ENCODE measurements at regions not wholly inside any gene's neighbourhood (a gene's known extent, or its start where the extent isn't known, plus 50 kb on each side); places are given as distances from the start of the nearest gene placed in this dataset.

DNA sequence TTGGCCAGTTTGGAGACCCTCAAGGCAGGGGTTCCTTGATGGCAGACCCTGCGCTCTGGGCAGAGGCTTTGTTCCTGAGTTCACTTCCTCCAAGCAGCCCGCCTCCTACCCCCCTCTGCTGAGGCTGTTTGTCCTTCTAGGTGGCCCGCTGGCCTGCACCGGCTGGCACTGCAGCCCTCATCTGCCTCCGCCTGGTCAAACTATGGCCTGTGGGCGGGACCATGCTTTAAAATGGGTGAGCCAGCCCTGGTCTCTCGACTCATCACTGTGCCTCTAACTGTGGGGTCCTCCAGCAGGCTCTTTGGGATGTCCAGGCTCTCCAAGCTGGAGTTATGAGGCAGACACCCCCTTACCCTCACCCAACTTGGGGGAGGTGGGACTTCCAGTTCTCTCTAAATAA lies 78.9 kb upstream of the SLC22A11 start:
- peaks cover 6% of the 10 kb centered on the region; the same call in 1 of the 2 replicates for H3K27me3 ChIP-seq (ENCODE audit: insufficient read depth, low read length)
- H3K4me3 ChIP-seq (ENCODE audit: low read depth, low read length, poor library complexity, severe bottlenecking) = no peak overlapping the region
- no peak overlapping the region for H2AFZ ChIP-seq (ENCODE audit: low read length)
- H3K79me2 ChIP-seq (ENCODE audit: insufficient read depth, low read length) = no peaks in the 10 kb centered on the region
- H3K9me2 ChIP-seq (ENCODE audit: low read depth, low read length) = no peaks in the 10 kb centered on the region
- no peaks in the 10 kb centered on the region for H3K9me3 ChIP-seq (ENCODE audit: low read length)
- no peak overlapping the region for H3K27ac ChIP-seq (ENCODE audit: low read depth, low read length, poor library complexity, severe bottlenecking)
- H4K20me1 ChIP-seq (ENCODE audit: insufficient read depth, low read length) = no peaks in the 10 kb centered on the region
- no peak overlapping the region for H3K9ac ChIP-seq (ENCODE audit: low read length)
- TF ChIP-seq, protein P1, sequence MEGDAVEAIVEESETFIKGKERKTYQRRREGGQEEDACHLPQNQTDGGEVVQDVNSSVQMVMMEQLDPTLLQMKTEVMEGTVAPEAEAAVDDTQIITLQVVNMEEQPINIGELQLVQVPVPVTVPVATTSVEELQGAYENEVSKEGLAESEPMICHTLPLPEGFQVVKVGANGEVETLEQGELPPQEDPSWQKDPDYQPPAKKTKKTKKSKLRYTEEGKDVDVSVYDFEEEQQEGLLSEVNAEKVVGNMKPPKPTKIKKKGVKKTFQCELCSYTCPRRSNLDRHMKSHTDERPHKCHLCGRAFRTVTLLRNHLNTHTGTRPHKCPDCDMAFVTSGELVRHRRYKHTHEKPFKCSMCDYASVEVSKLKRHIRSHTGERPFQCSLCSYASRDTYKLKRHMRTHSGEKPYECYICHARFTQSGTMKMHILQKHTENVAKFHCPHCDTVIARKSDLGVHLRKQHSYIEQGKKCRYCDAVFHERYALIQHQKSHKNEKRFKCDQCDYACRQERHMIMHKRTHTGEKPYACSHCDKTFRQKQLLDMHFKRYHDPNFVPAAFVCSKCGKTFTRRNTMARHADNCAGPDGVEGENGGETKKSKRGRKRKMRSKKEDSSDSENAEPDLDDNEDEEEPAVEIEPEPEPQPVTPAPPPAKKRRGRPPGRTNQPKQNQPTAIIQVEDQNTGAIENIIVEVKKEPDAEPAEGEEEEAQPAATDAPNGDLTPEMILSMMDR (IDR thresholded peaks at IDR 0.05; ENCODE audit: low read length) = no peak
- TF ChIP-seq EZH2 (IDR thresholded peaks at IDR 0.05; ENCODE audit: borderline replicate concordance, low read length) = no peak
- no peak overlapping the region for H3K4me2 ChIP-seq (ENCODE audit: low read length)
- no peaks in the 10 kb centered on the region for H3K4me1 ChIP-seq (ENCODE audit: insufficient read depth, low read length, severe bottlenecking)
- H3K36me3 ChIP-seq (ENCODE audit: insufficient read depth, low read length) = no peaks in the 10 kb centered on the region
- H3F3A ChIP-seq (ENCODE audit: insufficient read depth, low read length) = no peaks in the 10 kb centered on the region

DNA sequence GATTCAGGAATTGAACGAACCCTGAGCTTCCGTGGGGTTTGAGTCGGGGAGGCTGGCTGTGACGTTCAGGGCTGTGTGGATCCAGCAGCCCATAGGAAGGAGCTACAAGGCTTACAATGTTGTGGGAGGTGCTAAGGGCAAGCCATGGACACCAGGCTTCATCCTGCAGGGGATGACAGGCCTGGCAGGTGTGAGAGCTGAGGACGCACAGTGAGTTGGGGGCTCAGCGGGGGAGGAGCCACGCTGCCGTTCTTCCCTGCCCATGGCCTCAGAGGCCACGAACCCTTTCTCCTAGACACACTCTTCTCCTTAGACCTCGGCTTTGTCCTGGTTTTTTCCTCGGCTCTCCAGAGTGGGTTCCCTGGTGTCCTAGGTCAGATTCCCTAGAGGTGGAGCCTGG lies 78.1 kb upstream of the SLC22A11 start:
- TF ChIP-seq EZH2 (IDR thresholded peaks at IDR 0.05; ENCODE audit: borderline replicate concordance, low read length) = no peak
- TF ChIP-seq, protein P1 (IDR thresholded peaks at IDR 0.05; ENCODE audit: low read length) = no peak
- Histone ChIP-seq H3K36me3 (ENCODE audit: insufficient read depth, low read length) (no peaks in the 10 kb centered on the region), H3K27ac (ENCODE audit: low read depth, low read length, poor library complexity, severe bottlenecking) (no peak overlapping the region), H3F3A (ENCODE audit: insufficient read depth, low read length) (no peaks in the 10 kb centered on the region), H2AFZ (ENCODE audit: low read length) (no peak overlapping the region), H3K4me3 (ENCODE audit: low read depth, low read length, poor library complexity, severe bottlenecking) (no peak overlapping the region), H3K9me2 (ENCODE audit: low read depth, low read length) (no peaks in the 10 kb centered on the region), H3K9ac (ENCODE audit: low read length) (no peak overlapping the region), H3K27me3 (ENCODE audit: insufficient read depth, low read length) (peaks cover 6% of the 10 kb centered on the region; the same call in 1 of the 2 replicates), H4K20me1 (ENCODE audit: insufficient read depth, low read length) (no peaks in the 10 kb centered on the region), H3K9me3 (ENCODE audit: low read length) (no peaks in the 10 kb centered on the region), H3K4me2 (ENCODE audit: low read length) (no peak overlapping the region), H3K4me1 (ENCODE audit: insufficient read depth, low read length, severe bottlenecking) (no peaks in the 10 kb centered on the region), H3K79me2 (ENCODE audit: insufficient read depth, low read length) (no peaks in the 10 kb centered on the region)

DNA sequence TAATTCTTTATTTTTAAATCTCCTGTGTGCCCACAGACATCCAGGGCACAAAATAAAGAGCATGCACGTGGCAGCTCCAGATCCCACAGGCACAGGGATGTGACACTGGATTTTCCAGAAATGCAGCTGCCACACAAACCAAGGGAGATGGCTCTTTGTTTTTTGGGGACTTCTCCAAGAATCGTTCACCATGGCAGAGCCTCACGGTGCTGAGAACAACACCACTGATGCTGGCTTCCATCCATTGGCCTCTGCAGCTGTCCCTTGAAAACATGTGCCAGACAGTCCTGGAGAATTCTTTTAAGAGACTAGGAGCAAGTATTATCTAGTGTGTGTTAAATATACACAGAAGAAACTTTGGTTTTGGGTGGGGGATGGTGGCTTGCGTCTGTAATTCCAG lies 73.2 kb upstream of the SLC22A11 start:
- Histone ChIP-seq H3K9ac (ENCODE audit: low read length) (no peak overlapping the region), H3F3A (ENCODE audit: insufficient read depth, low read length) (no peaks in the 10 kb centered on the region), H3K27me3 (ENCODE audit: insufficient read depth, low read length) (no peaks in the 10 kb centered on the region; the same call in 1 of the 2 replicates), H3K4me3 (ENCODE audit: low read depth, low read length, poor library complexity, severe bottlenecking) (no peak overlapping the region), H3K4me2 (ENCODE audit: low read length) (no peak overlapping the region), H2AFZ (ENCODE audit: low read length) (no peak overlapping the region), H3K36me3 (ENCODE audit: insufficient read depth, low read length) (no peaks in the 10 kb centered on the region), H3K4me1 (ENCODE audit: insufficient read depth, low read length, severe bottlenecking) (no peaks in the 10 kb centered on the region), H3K9me3 (ENCODE audit: low read length) (no peaks in the 10 kb centered on the region), H3K9me2 (ENCODE audit: low read depth, low read length) (no peaks in the 10 kb centered on the region), H3K27ac (ENCODE audit: low read depth, low read length, poor library complexity, severe bottlenecking) (no peak overlapping the region), H3K79me2 (ENCODE audit: insufficient read depth, low read length) (no peaks in the 10 kb centered on the region), H4K20me1 (ENCODE audit: insufficient read depth, low read length) (no peaks in the 10 kb centered on the region)
- TF ChIP-seq, protein P1 (IDR thresholded peaks at IDR 0.05; ENCODE audit: low read length) = no peak
- TF ChIP-seq EZH2 (IDR thresholded peaks at IDR 0.05; ENCODE audit: borderline replicate concordance, low read length) = no peak
